K562 (cell line): ENCODE measurements at regions not wholly inside any gene's neighbourhood (a gene's known extent, or its start where the extent isn't known, plus 50 kb on each side); places are given as distances from the start of the nearest gene placed in this dataset.

Experiments
- ATAC-seq: fragments of 200-7000 bp; cut with Tn5 transposase; 3 replicates; pipeline ENCODE4 v1.9.1; 2020; ENCODE audit warnings: moderate library complexity
- BruUV-seq: library from RNA; stranded (reverse); fragments of 400-500 nt; replicated peaks from 2 replicates; lab custom pipeline; 2021; lab: Mats Ljungman, UMichigan
- CTCF ChIA-PET: fragments of 300-600 bp; formaldehyde crosslinking; extraction: SDS; loops from one replicate; lab custom pipeline; 2021; ENCODE audit warnings: low intra/inter-chr PET ratio; lab: Yijun Ruan, JAX
- POLR2A ChIA-PET: fragments of 300-600, 350-650 bp; sonication (Branson Sonifier 250); formaldehyde crosslinking; extraction: SDS; loops from one replicate; lab custom pipeline; 2021; ENCODE audit warnings: antibody characterized with exemption, inconsistent platforms; lab: Yijun Ruan, JAX
- DNase-seq, 4 experiments: peaks; one replicate each; pipeline versions ENCODE4 v3.0.0 to v3.0.0-alpha.2; 2011 to 2018; ENCODE audit warnings: low spot score in 3 of 4, mixed read lengths in 3 of 4; ENCODE audit errors: extremely low read depth in 1 of 4
- FAIRE-seq: peaks from 2 replicates; lab custom pipeline; 2011; peaks lifted over from hg19 to GRCh38; lab: Jason Lieb, UNC
- H2AFZ ChIP-seq: 2 replicates; pipeline ENCODE4 v1.6.0; 2011; ENCODE audit warnings: low read depth, low read length, control low read depth, inconsistent platforms
- H3K27ac ChIP-seq: fragments of 200-600 bp; 3 replicates; pipeline ENCODE4 v1.8.0; 2011; ENCODE audit warnings: low read depth, mild to moderate bottlenecking, control low read depth, inconsistent platforms, low read length, moderate library complexity, mixed read lengths; ENCODE audit errors: extremely low read depth
- H3K27me3 ChIP-seq, 2 experiments: fragments of 300-600 bp in 1 of 2; 2 replicates in 1 of 2; 3 replicates in 1 of 2; pipeline versions ENCODE4 v1.6.0 to v1.8.0; 2011; ENCODE audit warnings: inconsistent platforms in 2 of 2, low read length in 2 of 2, mild to moderate bottlenecking in 1 of 2, mixed read lengths in 1 of 2, moderate library complexity in 1 of 2; ENCODE audit not compliant: control insufficient read depth in 2 of 2, insufficient read depth in 2 of 2
- H3K36me3 ChIP-seq: fragments of 300-600 bp; 3 replicates; pipeline ENCODE4 v1.8.0; 2011; ENCODE audit warnings: mild to moderate bottlenecking, low read length, inconsistent platforms; ENCODE audit not compliant: control insufficient read depth, insufficient read depth
- H3K4me1 ChIP-seq, 2 experiments: fragments of 200-600 bp in 1 of 2; replicated peaks in 1 of 2; 2 replicates in 1 of 2; 3 replicates in 1 of 2; pipeline versions ENCODE4 v1.5.1 to v1.8.0; 2011; ENCODE audit warnings: inconsistent platforms in 2 of 2, low read length in 2 of 2, mild to moderate bottlenecking in 1 of 2, mixed read lengths in 1 of 2, moderate library complexity in 1 of 2; ENCODE audit not compliant: control insufficient read depth in 2 of 2, insufficient read depth in 2 of 2
- H3K4me2 ChIP-seq: 2 replicates; pipeline ENCODE4 v1.6.1; 2011; ENCODE audit warnings: low read length, control low read depth, inconsistent platforms, mixed read lengths; ENCODE audit not compliant: insufficient read depth
- H3K4me3 ChIP-seq: fragments of 200-600 bp; sonication (generic), shearing (Covaris generic); 2 replicates; pipeline ENCODE4 v1.5.1; 2016; ENCODE audit warnings: control low read depth, inconsistent platforms
- H3K79me2 ChIP-seq: fragments of 200-600 bp; 3 replicates; pipeline ENCODE4 v1.8.0; 2011; ENCODE audit warnings: low read length, inconsistent platforms; ENCODE audit not compliant: control insufficient read depth, insufficient read depth
- H3K9ac ChIP-seq, 2 experiments: 2 replicates each; pipeline versions ENCODE4 v1.6.0 to v1.6.1; 2011; ENCODE audit warnings: low read depth in 2 of 2, low read length in 2 of 2, control low read depth in 1 of 2, inconsistent platforms in 1 of 2, mild to moderate bottlenecking in 1 of 2, mixed read lengths in 1 of 2; ENCODE audit not compliant: insufficient read depth in 1 of 2
- H3K9me1 ChIP-seq: one replicate; pipeline ENCODE4 v1.6.0; 2011; ENCODE audit warnings: inconsistent platforms, mild to moderate bottlenecking, low read length, moderate library complexity; ENCODE audit not compliant: control insufficient read depth, insufficient read depth
- H3K9me3 ChIP-seq: replicated peaks from 2 replicates; pipeline ENCODE4 v1.5.1; 2011; ENCODE audit warnings: low read depth, low read length, inconsistent platforms; ENCODE audit not compliant: control insufficient read depth, insufficient read depth
- H4K20me1 ChIP-seq: replicated peaks from 2 replicates; pipeline ENCODE4 v1.6.1; 2011; ENCODE audit warnings: low read length, inconsistent platforms, mixed read lengths; ENCODE audit not compliant: control insufficient read depth, insufficient read depth
- ATF1 ChIP-seq, 2 experiments: fragments of 450-650 bp in 1 of 2; IDR thresholded peaks; 2 replicates each; pipeline ENCODE4 v1.6.1; 2016; ENCODE audit warnings: missing compliant biosample characterization in 1 of 2, missing genetic modification characterization in 1 of 2
- CBX8 ChIP-seq: fragments of 200-600 bp; sonication (generic); IDR thresholded peaks from 2 replicates; pipeline ENCODE4 v1.6.1; 2012; ENCODE audit warnings: borderline replicate concordance, mixed run types, low read depth, mild to moderate bottlenecking, moderate library complexity, mixed read lengths, low read length, control low read depth, inconsistent platforms; ENCODE audit not compliant: poor library complexity, severe bottlenecking; ENCODE audit errors: extremely low read depth
- CXXC5 ChIP-seq: fragments of 250-450 bp; sonication (Bioruptor Pico); IDR thresholded peaks from 2 replicates; pipeline ENCODE4 v1.8.0; 2022; ENCODE audit warnings: inconsistent platforms, mild to moderate bottlenecking, moderate library complexity
- DDX20 ChIP-seq: fragments of 450-650 bp; IDR thresholded peaks from 2 replicates; pipeline ENCODE4 v1.6.1; 2016; ENCODE audit warnings: missing genetic modification characterization, low read depth, mild to moderate bottlenecking, missing compliant biosample characterization, moderate library complexity
- EP400 ChIP-seq: fragments of 450-650 bp; IDR thresholded peaks from 2 replicates; pipeline ENCODE4 v1.6.1; 2017; ENCODE audit warnings: antibody characterized with exemption, mild to moderate bottlenecking, moderate library complexity
- FOXM1 ChIP-seq, 2 experiments: fragments of 450-650 bp in 1 of 2; sonication (generic) in 1 of 2; formaldehyde crosslinking in 1 of 2; IDR thresholded peaks; 2 replicates each; pipeline versions ENCODE4 v1.6.1 to v1.9.0; 2017 to 2022; ENCODE audit warnings: low read depth in 2 of 2, mild to moderate bottlenecking in 2 of 2, missing genetic modification reagents in 1 of 2, moderate library complexity in 1 of 2
- HLTF ChIP-seq: fragments of 450-650 bp; IDR thresholded peaks from 2 replicates; pipeline ENCODE4 v1.6.1; 2016
- KDM4B ChIP-seq, 2 experiments: fragments of 450-650 bp in 1 of 2; sonication (generic) in 1 of 2; IDR thresholded peaks; 2 replicates each; pipeline ENCODE4 v1.6.1; 2016 to 2017; ENCODE audit warnings: borderline replicate concordance in 2 of 2, antibody characterized with exemption in 1 of 2, low read depth in 1 of 2, mild to moderate bottlenecking in 1 of 2
- MAZ ChIP-seq, 2 experiments: fragments of 450-650 bp in 1 of 2; sonication (generic) in 1 of 2; formaldehyde crosslinking; IDR thresholded peaks in 1 of 2; conservative IDR thresholded peaks in 1 of 2; 2 replicates each; pipeline versions ENCODE4 v1.4.0 to v1.5.0; 2020; ENCODE audit warnings: mild to moderate bottlenecking in 1 of 2, missing genetic modification reagents in 1 of 2
- MIER1 ChIP-seq: fragments of 450-650 bp; IDR thresholded peaks from 2 replicates; pipeline ENCODE4 v1.6.1; 2016; ENCODE audit warnings: antibody characterized with exemption, mild to moderate bottlenecking, low read depth
- MXD1 ChIP-seq: fragments of 250-450 bp; sonication (Bioruptor Pico); IDR thresholded peaks from 2 replicates; pipeline ENCODE4 v1.8.0; 2021; ENCODE audit warnings: borderline replicate concordance, mild to moderate bottlenecking, moderate library complexity; ENCODE audit not compliant: poor library complexity, severe bottlenecking
- PHB2 ChIP-seq: fragments of 450-650 bp; IDR thresholded peaks from 2 replicates; pipeline ENCODE4 v1.6.1; 2017; ENCODE audit warnings: low read depth
- PHF21A ChIP-seq: fragments of 450-650 bp; IDR thresholded peaks from 2 replicates; pipeline ENCODE4 v1.6.1; 2017; ENCODE audit warnings: low read depth, borderline replicate concordance
- PTTG1 ChIP-seq: fragments of 450-650 bp; IDR thresholded peaks from 2 replicates; pipeline ENCODE4 v1.6.1; 2016; ENCODE audit warnings: low read depth, mild to moderate bottlenecking, missing genetic modification characterization, missing compliant biosample characterization
- SAP30 ChIP-seq: fragments of 200-600 bp; sonication (generic); IDR thresholded peaks from 2 replicates; pipeline ENCODE4 v1.6.1; 2012; ENCODE audit warnings: borderline replicate concordance, low read depth, mild to moderate bottlenecking, moderate library complexity, low read length, control low read depth, inconsistent platforms; ENCODE audit not compliant: insufficient read depth, poor library complexity, severe bottlenecking
- TAF15 ChIP-seq: fragments of 200-400 bp; formaldehyde crosslinking; IDR thresholded peaks from 2 replicates; pipeline ENCODE4 v1.6.1; 2017; ENCODE audit warnings: mild to moderate bottlenecking, low read depth, low read length, moderate library complexity
- ZKSCAN3 ChIP-seq: fragments of 250-450 bp; sonication (Bioruptor Pico); IDR thresholded peaks from 2 replicates; pipeline ENCODE4 v1.4.0; 2020
- ZNF239 ChIP-seq: fragments of 250-450 bp; sonication (Bioruptor Pico); IDR thresholded peaks from 2 replicates; pipeline ENCODE4 v1.4.0; 2020; ENCODE audit warnings: mild to moderate bottlenecking
- ZNF316 ChIP-seq: fragments of 450-650 bp; IDR thresholded peaks from 2 replicates; pipeline ENCODE4 v1.6.1; 2016
- in situ Hi-C: fragments of 300-500 bp; cut with MboI; formaldehyde crosslinking; loops from 4 replicates; pipeline ENCODE4 v1.15.0; 2018; ENCODE audit warnings: inconsistent platforms, mixed read lengths
- intact Hi-C: fragments of 100-400 bp; cut with micrococcal nuclease; formaldehyde crosslinking; loops from 2 replicates; pipeline ENCODE4 v1.14.2; 2022

- no peak for TF ChIP-seq ATF1 (CRISPR knock-in tag; IDR thresholded peaks at IDR 0.05)
- no peak for TF ChIP-seq ATF1 (tag; IDR thresholded peaks at IDR 0.05)
These were observed 578.7 kb upstream of the ZNF462 start (continued) for GRCh38 chr9:106284296-106284695.

GRCh38 chr9:106286249-106286648 is 576.7 kb upstream of the ZNF462 start:
- BruUV-seq: no TSS peak
- Histone ChIP-seq H3K79me2 (no peaks in the 10 kb centered on the region), H3K4me2 (no peak overlapping the region), H3K4me1 (no peaks in the 10 kb centered on the region), H3K9me1 (no peaks in the 10 kb centered on the region), H3K9ac (no peak overlapping the region), H3K36me3 (no peaks in the 10 kb centered on the region), H4K20me1 (no peaks in the 10 kb centered on the region), H3K27ac (no peak overlapping the region), H3K9me3 (no peaks in the 10 kb centered on the region; the same call in 1 of the 2 replicates), H3K27me3 (no peaks in the 10 kb centered on the region), H2AFZ (no peak overlapping the region), H3K4me3 (no peak overlapping the region)
- in situ Hi-C loops (no loop called here), intact Hi-C loops (no loop called here)
- ATAC-seq (no peak), FAIRE-seq (no peak), DNase-seq (no peak)
- TF ChIP-seq CXXC5 (CRISPR knock-in tag) (no peak), MAZ (CRISPR knock-in tag; conservative IDR thresholded peaks at IDR 0.05 in 1 of 2, IDR thresholded peaks at IDR 0.05 in 1 of 2) (no peak), ZNF239 (CRISPR knock-in tag) (no peak), CBX8 (no peak), ZKSCAN3 (CRISPR knock-in tag) (no peak), SAP30 (no peak), FOXM1 (IDR thresholded peaks at IDR 0.05; ENCODE audit: low read depth) (no peak), FOXM1 (CRISPR knock-in tag; IDR thresholded peaks at IDR 0.05; ENCODE audit: low read depth) (no peak), DDX20 (tag) (no peak), KDM4B (IDR thresholded peaks at IDR 0.05; ENCODE audit: borderline replicate concordance in 2 of 2, low read depth in 1 of 2) (no peak), PHF21A (no peak), TAF15 (no peak), HLTF (no peak), ZNF316 (no peak), MIER1 (no peak), PTTG1 (tag) (no peak), MXD1 (CRISPR knock-in tag) (no peak), PHB2 (no peak), EP400 (no peak)
- POLR2A ChIA-PET: no interaction called here
- CTCF ChIA-PET: no interaction called here
